ENCODE measurements at regions not wholly inside any gene's neighbourhood (a gene's known extent, or its start where the extent isn't known, plus 50 kb on each side); places are given as distances from the start of the nearest gene placed in this dataset.

- no peaks in the 10 kb centered on the region for H3K9me3 ChIP-seq (ENCODE audit: control insufficient read depth, insufficient read depth, low read length)
- no peak overlapping the region for H3K9ac ChIP-seq (ENCODE audit: low read depth, low read length)
- no peaks in the 10 kb centered on the region for H3K36me3 ChIP-seq (ENCODE audit: control insufficient read depth, insufficient read depth, low read length)
- H3K27me3 ChIP-seq (ENCODE audit: control insufficient read depth, insufficient read depth, low read length), result no peaks in the 10 kb centered on the region
- no peak overlapping the region for H3K4me3 ChIP-seq (ENCODE audit: low read depth, low read length)
- H3K4me1 ChIP-seq (ENCODE audit: control insufficient read depth, insufficient read depth, low read length), result 0 out of 2 replicates have a peak, but pooled peaks cover under 1% of the 10 kb centered on the region
- no peak overlapping the region for H3K27ac ChIP-seq (ENCODE audit: low read depth, low read length)
These were observed 106.7 kb upstream of the ETS2 start for GRCh38 chr21:38699048-38699447.

GRCh38 chr21:38702196-38702595, 103.5 kb upstream of the ETS2 start:
- H3K9ac ChIP-seq (ENCODE audit: low read depth, low read length), result no peak overlapping the region
- no peaks in the 10 kb centered on the region for H3K9me3 ChIP-seq (ENCODE audit: control insufficient read depth, insufficient read depth, low read length)
- no peak overlapping the region for H3K27ac ChIP-seq (ENCODE audit: low read depth, low read length)
- H3K4me1 ChIP-seq (ENCODE audit: control insufficient read depth, insufficient read depth, low read length), result 0 out of 2 replicates have a peak, but pooled peaks cover 5% of the 10 kb centered on the region
- H3K4me3 ChIP-seq (ENCODE audit: low read depth, low read length), result no peak overlapping the region
- H3K36me3 ChIP-seq (ENCODE audit: control insufficient read depth, insufficient read depth, low read length), result no peaks in the 10 kb centered on the region
- no peaks in the 10 kb centered on the region for H3K27me3 ChIP-seq (ENCODE audit: control insufficient read depth, insufficient read depth, low read length)

- Histone ChIP-seq H3K36me3 (ENCODE audit: control insufficient read depth, insufficient read depth, low read length) (no peaks in the 10 kb centered on the region), H3K9me3 (ENCODE audit: control insufficient read depth, insufficient read depth, low read length) (no peaks in the 10 kb centered on the region), H3K27ac (ENCODE audit: low read depth, low read length) (no peak overlapping the region), H3K4me1 (ENCODE audit: control insufficient read depth, insufficient read depth, low read length) (no peaks in the 10 kb centered on the region), H3K9ac (ENCODE audit: low read depth, low read length) (no peak overlapping the region), H3K27me3 (ENCODE audit: control insufficient read depth, insufficient read depth, low read length) (no peaks in the 10 kb centered on the region), H3K4me3 (ENCODE audit: low read depth, low read length) (no peak overlapping the region)
These were observed 95.9 kb upstream of the ETS2 start for GRCh38 chr21:38709876-38710275.

- H3K27ac ChIP-seq (ENCODE audit: low read depth, low read length), result no peak overlapping the region
- no peaks in the 10 kb centered on the region for H3K36me3 ChIP-seq (ENCODE audit: control insufficient read depth, insufficient read depth, low read length)
- H3K9ac ChIP-seq (ENCODE audit: low read depth, low read length), result no peak overlapping the region
- H3K9me3 ChIP-seq (ENCODE audit: control insufficient read depth, insufficient read depth, low read length), result no peaks in the 10 kb centered on the region
- no peak overlapping the region for H3K4me3 ChIP-seq (ENCODE audit: low read depth, low read length)
- no peaks in the 10 kb centered on the region for H3K27me3 ChIP-seq (ENCODE audit: control insufficient read depth, insufficient read depth, low read length)
- no peaks in the 10 kb centered on the region for H3K4me1 ChIP-seq (ENCODE audit: control insufficient read depth, insufficient read depth, low read length)
These were observed 93.7 kb upstream of the ETS2 start for GRCh38 chr21:38712071-38712470.

GRCh38 chr21:38712664-38713063, 93.1 kb upstream of the ETS2 start:
- H3K9ac ChIP-seq (ENCODE audit: low read depth, low read length), result no peak overlapping the region
- no peak overlapping the region for H3K4me3 ChIP-seq (ENCODE audit: low read depth, low read length)

GRCh38 chr21:38714039-38714817, 91.5 kb upstream of the ETS2 start:
- Histone ChIP-seq H3K9me3 (ENCODE audit: control insufficient read depth, insufficient read depth, low read length) (no peaks in the 10 kb centered on the region), H3K27me3 (ENCODE audit: control insufficient read depth, insufficient read depth, low read length) (no peaks in the 10 kb centered on the region), H3K27ac (ENCODE audit: low read depth, low read length) (no peak overlapping the region), H3K9ac (ENCODE audit: low read depth, low read length) (no peak overlapping the region), H3K4me1 (ENCODE audit: control insufficient read depth, insufficient read depth, low read length) (no peaks in the 10 kb centered on the region), H3K36me3 (ENCODE audit: control insufficient read depth, insufficient read depth, low read length) (no peaks in the 10 kb centered on the region), H3K4me3 (ENCODE audit: low read depth, low read length) (no peak overlapping the region)

More at GRCh38 chr21:38712664-38713063, 93.1 kb upstream of the ETS2 start:
- no peaks in the 10 kb centered on the region for H3K4me1 ChIP-seq (ENCODE audit: control insufficient read depth, insufficient read depth, low read length)
- no peaks in the 10 kb centered on the region for H3K9me3 ChIP-seq (ENCODE audit: control insufficient read depth, insufficient read depth, low read length)
- H3K36me3 ChIP-seq (ENCODE audit: control insufficient read depth, insufficient read depth, low read length), result no peaks in the 10 kb centered on the region
- H3K27ac ChIP-seq (ENCODE audit: low read depth, low read length), result no peak overlapping the region
- H3K27me3 ChIP-seq (ENCODE audit: control insufficient read depth, insufficient read depth, low read length), result no peaks in the 10 kb centered on the region

GRCh38 chr21:38714999-38715398, 90.7 kb upstream of the ETS2 start:
- Histone ChIP-seq H3K9me3 (ENCODE audit: control insufficient read depth, insufficient read depth, low read length) (no peaks in the 10 kb centered on the region), H3K36me3 (ENCODE audit: control insufficient read depth, insufficient read depth, low read length) (no peaks in the 10 kb centered on the region), H3K4me1 (ENCODE audit: control insufficient read depth, insufficient read depth, low read length) (no peaks in the 10 kb centered on the region), H3K27ac (ENCODE audit: low read depth, low read length) (no peak overlapping the region), H3K27me3 (ENCODE audit: control insufficient read depth, insufficient read depth, low read length) (no peaks in the 10 kb centered on the region), H3K9ac (ENCODE audit: low read depth, low read length) (no peak overlapping the region), H3K4me3 (ENCODE audit: low read depth, low read length) (no peak overlapping the region)

GRCh38 chr21:38716088-38716487, 89.6 kb upstream of the ETS2 start:
- H3K9ac ChIP-seq (ENCODE audit: low read depth, low read length), result no peak overlapping the region
- H3K9me3 ChIP-seq (ENCODE audit: control insufficient read depth, insufficient read depth, low read length), result no peaks in the 10 kb centered on the region
- H3K27ac ChIP-seq (ENCODE audit: low read depth, low read length), result no peak overlapping the region
- H3K4me3 ChIP-seq (ENCODE audit: low read depth, low read length), result no peak overlapping the region
- no peaks in the 10 kb centered on the region for H3K27me3 ChIP-seq (ENCODE audit: control insufficient read depth, insufficient read depth, low read length)
- H3K4me1 ChIP-seq (ENCODE audit: control insufficient read depth, insufficient read depth, low read length), result no peaks in the 10 kb centered on the region
- H3K36me3 ChIP-seq (ENCODE audit: control insufficient read depth, insufficient read depth, low read length), result no peaks in the 10 kb centered on the region

GRCh38 chr21:38716942-38717341, 88.8 kb upstream of the ETS2 start:
- no peaks in the 10 kb centered on the region for H3K9me3 ChIP-seq (ENCODE audit: control insufficient read depth, insufficient read depth, low read length)
- H3K27ac ChIP-seq (ENCODE audit: low read depth, low read length), result no peak overlapping the region
- no peaks in the 10 kb centered on the region for H3K4me1 ChIP-seq (ENCODE audit: control insufficient read depth, insufficient read depth, low read length)
- H3K4me3 ChIP-seq (ENCODE audit: low read depth, low read length), result no peak overlapping the region
- H3K36me3 ChIP-seq (ENCODE audit: control insufficient read depth, insufficient read depth, low read length), result no peaks in the 10 kb centered on the region
- H3K9ac ChIP-seq (ENCODE audit: low read depth, low read length), result no peak overlapping the region
- no peaks in the 10 kb centered on the region for H3K27me3 ChIP-seq (ENCODE audit: control insufficient read depth, insufficient read depth, low read length)

GRCh38 chr21:38718481-38718880, 87.2 kb upstream of the ETS2 start:
- Histone ChIP-seq H3K4me1 (ENCODE audit: control insufficient read depth, insufficient read depth, low read length) (no peaks in the 10 kb centered on the region), H3K9me3 (ENCODE audit: control insufficient read depth, insufficient read depth, low read length) (no peaks in the 10 kb centered on the region), H3K27ac (ENCODE audit: low read depth, low read length) (no peak overlapping the region), H3K36me3 (ENCODE audit: control insufficient read depth, insufficient read depth, low read length) (no peaks in the 10 kb centered on the region), H3K9ac (ENCODE audit: low read depth, low read length) (no peak overlapping the region), H3K27me3 (ENCODE audit: control insufficient read depth, insufficient read depth, low read length) (no peaks in the 10 kb centered on the region), H3K4me3 (ENCODE audit: low read depth, low read length) (no peak overlapping the region)

- no peak overlapping the region for H3K27ac ChIP-seq (ENCODE audit: low read depth, low read length)
- H3K9ac ChIP-seq (ENCODE audit: low read depth, low read length), result no peak overlapping the region
These were observed 85.7 kb upstream of the ETS2 start for GRCh38 chr21:38720074-38720473.

More at GRCh38 chr21:38720074-38720473, 85.7 kb upstream of the ETS2 start:
- Histone ChIP-seq H3K27me3 (ENCODE audit: control insufficient read depth, insufficient read depth, low read length) (no peaks in the 10 kb centered on the region), H3K36me3 (ENCODE audit: control insufficient read depth, insufficient read depth, low read length) (no peaks in the 10 kb centered on the region), H3K4me3 (ENCODE audit: low read depth, low read length) (no peak overlapping the region), H3K4me1 (ENCODE audit: control insufficient read depth, insufficient read depth, low read length) (no peaks in the 10 kb centered on the region), H3K9me3 (ENCODE audit: control insufficient read depth, insufficient read depth, low read length) (no peaks in the 10 kb centered on the region)

Data from HUES48 (cell line).